ENCODE measurements at regions not wholly inside any gene's neighbourhood (a gene's known extent, or its start where the extent isn't known, plus 50 kb on each side); places are given as distances from the start of the nearest gene placed in this dataset.

DNA sequence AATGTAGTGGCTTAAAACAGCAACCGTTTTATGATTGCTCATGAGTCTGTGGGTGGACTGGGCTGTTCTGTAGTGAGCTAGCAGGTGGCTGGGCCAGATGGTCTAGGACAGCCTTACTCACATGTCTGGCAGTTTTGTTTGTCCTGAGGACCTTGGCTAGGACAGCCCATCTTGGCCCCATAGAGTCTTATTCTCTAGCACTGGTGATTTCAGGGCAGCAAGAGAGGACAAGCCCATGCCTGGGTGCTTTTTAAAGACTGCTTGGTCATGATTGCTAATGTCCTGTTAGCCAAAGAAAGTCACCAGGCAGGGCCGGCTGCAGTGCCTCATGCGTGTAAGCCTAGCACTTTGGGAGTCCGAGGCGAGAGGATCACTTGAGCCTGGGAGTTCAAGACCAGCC is 139.8 kb downstream of the KATNIP start:
- TF ChIP-seq POLR2A (IDR thresholded peaks at IDR 0.05): no peak
- TF ChIP-seq, protein P1, sequence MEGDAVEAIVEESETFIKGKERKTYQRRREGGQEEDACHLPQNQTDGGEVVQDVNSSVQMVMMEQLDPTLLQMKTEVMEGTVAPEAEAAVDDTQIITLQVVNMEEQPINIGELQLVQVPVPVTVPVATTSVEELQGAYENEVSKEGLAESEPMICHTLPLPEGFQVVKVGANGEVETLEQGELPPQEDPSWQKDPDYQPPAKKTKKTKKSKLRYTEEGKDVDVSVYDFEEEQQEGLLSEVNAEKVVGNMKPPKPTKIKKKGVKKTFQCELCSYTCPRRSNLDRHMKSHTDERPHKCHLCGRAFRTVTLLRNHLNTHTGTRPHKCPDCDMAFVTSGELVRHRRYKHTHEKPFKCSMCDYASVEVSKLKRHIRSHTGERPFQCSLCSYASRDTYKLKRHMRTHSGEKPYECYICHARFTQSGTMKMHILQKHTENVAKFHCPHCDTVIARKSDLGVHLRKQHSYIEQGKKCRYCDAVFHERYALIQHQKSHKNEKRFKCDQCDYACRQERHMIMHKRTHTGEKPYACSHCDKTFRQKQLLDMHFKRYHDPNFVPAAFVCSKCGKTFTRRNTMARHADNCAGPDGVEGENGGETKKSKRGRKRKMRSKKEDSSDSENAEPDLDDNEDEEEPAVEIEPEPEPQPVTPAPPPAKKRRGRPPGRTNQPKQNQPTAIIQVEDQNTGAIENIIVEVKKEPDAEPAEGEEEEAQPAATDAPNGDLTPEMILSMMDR (IDR thresholded peaks at IDR 0.05): no peak
- Histone ChIP-seq H3K27me3 (no peaks in the 10 kb centered on the region), H3K36me3 (no peaks in the 10 kb centered on the region), H3K4me1 (no peaks in the 10 kb centered on the region), H3K9me3 (no peaks in the 10 kb centered on the region), H3K27ac (no peak overlapping the region), H3K4me3 (no peak overlapping the region)
- 67% methylated on average over 1 of the region's 5 CpGs for WGBS (ENCODE audit: insufficient coverage, low coverage, low lambda C conversion rate, missing lambda C conversion rate)
- no peak for DNase-seq
- intact Hi-C loops (cut with DNase I): no loop called here
- ATAC-seq: no peak

DNA sequence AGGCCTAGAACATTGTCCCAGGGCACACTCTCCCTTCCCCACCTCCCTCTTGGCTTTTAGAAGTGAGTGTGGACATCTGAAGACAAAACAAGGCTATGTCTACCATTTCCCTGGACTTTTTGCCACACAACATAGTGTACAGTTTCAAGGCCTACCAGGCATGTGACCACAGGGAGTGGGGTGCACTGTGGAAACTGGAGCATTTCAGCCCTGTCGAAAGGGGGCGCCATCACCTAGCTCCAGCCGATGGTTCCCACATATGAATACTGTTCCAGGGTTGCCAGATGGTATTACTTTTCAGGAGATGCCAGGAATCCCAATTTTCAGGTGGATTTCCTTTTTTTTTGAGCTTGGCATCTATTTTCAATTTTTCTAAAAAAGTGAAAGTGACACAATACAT is 140.7 kb downstream of the KATNIP start:
- no peaks in the 10 kb centered on the region for H3K4me1 ChIP-seq
- intact Hi-C loops (cut with DNase I): no loop called here
- ATAC-seq (peak in 3 of 4 donors; percentile 21 to 54 (median 50)), DNase-seq (no peak)
- no peak for TF ChIP-seq POLR2A (IDR thresholded peaks at IDR 0.05)
- TF ChIP-seq, protein P1 (IDR thresholded peaks at IDR 0.05): peak in 3 of 4 donors; percentile 27 to 46 (median 30)
- no peaks in the 10 kb centered on the region for H3K9me3 ChIP-seq
- 7% methylated on average over 2 of the region's 3 CpGs for WGBS (ENCODE audit: insufficient coverage, low coverage, low lambda C conversion rate, missing lambda C conversion rate)
- H3K36me3 ChIP-seq: no peaks in the 10 kb centered on the region
- no peak overlapping the region for H3K4me3 ChIP-seq
- no peaks in the 10 kb centered on the region for H3K27me3 ChIP-seq
- H3K27ac ChIP-seq: no peak overlapping the region

DNA sequence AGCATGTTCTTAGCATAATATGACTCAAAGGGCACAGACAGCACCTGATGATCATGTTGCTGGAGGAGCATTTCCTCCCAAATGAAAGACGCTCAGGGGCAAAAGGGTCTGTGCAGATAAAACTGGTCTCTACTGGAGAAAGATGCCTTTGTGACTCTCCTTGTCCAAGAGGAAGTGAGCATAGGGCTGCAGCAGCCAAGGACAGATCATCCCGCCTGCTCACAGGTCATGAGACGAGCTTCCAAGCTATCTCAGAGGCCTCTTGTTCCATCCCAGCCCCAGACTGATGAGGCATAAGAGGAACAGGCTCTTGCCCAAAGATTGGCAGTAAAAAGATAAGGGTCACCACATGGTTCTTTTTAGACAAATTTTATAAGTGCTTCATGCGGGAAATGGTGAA is 141.8 kb downstream of the KATNIP start:
- WGBS (ENCODE audit: insufficient coverage, low coverage, low lambda C conversion rate, missing lambda C conversion rate): 90% methylated on average over 2 of the region's 4 CpGs
- DNase-seq (no peak), ATAC-seq (peak in 1 of 4 donors; percentile 35)
- Histone ChIP-seq H3K9me3 (no peaks in the 10 kb centered on the region), H3K27ac (no peak overlapping the region), H3K4me1 (no peaks in the 10 kb centered on the region), H3K36me3 (no peaks in the 10 kb centered on the region), H3K27me3 (no peaks in the 10 kb centered on the region), H3K4me3 (no peak overlapping the region)
- no peak for TF ChIP-seq POLR2A (IDR thresholded peaks at IDR 0.05)
- TF ChIP-seq, protein P1 (IDR thresholded peaks at IDR 0.05): no peak
- intact Hi-C loops (cut with DNase I): no loop called here

DNA sequence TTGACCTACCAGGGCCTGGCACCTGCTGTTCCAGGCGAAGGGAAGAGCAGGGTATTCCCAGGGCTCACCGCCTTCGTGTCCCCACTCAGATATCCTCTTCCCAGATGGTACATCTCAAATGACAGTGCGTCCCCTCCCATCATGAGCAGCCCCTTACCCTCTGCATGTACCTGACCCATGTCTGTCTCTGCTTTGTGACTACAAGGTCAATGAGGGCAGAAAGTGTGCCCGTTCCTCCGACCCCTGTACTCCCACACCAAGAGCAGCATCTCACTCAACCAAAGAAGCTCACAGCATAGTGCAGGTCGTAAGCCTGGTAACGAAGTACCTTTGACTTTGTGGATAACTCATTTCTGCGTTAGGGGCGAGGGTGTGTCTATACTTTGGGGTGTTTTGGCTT is 142.6 kb downstream of the KATNIP start:
- ATAC-seq: no peak

More for the DNA sequence above, 142.6 kb downstream of the KATNIP start:
- H3K9me3 ChIP-seq: no peaks in the 10 kb centered on the region
- TF ChIP-seq, protein P1 (IDR thresholded peaks at IDR 0.05): no peak
- TF ChIP-seq POLR2A (IDR thresholded peaks at IDR 0.05): no peak
- H3K4me3 ChIP-seq: no peak overlapping the region
- no peaks in the 10 kb centered on the region for H3K27me3 ChIP-seq
- no peak for DNase-seq
- H3K27ac ChIP-seq: no peak overlapping the region
- no peaks in the 10 kb centered on the region for H3K36me3 ChIP-seq
- no peaks in the 10 kb centered on the region for H3K4me1 ChIP-seq
- WGBS (ENCODE audit: insufficient coverage, low coverage, low lambda C conversion rate, missing lambda C conversion rate): 87% methylated on average over 5 of the region's 10 CpGs
- intact Hi-C loops (cut with DNase I): no loop called here
